ENCODE measurements at regions not wholly inside any gene's neighbourhood (a gene's known extent, or its start where the extent isn't known, plus 50 kb on each side); places are given as distances from the start of the nearest gene placed in this dataset.

DNA sequence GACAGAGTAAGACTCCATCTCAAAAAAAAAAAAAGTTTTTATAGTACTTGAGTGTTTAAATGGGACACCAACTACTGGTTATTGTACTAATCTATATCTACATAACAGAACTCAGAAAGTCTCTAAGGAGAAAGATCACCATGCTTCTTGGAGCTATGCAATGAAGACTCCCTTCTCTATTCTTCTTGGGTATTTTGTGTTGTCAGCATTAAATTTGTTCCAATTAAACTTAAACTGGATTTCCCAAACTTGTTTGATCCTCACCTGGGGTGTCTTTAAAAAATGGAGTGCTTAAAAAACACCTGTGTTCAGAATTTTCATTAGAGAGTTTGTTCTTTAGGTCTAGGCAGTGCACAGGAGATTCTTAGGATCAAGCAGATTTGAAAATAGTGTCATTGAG, 536.0 kb downstream of the GATA3 start:
- no peak for TF ChIP-seq POLR2A (IDR thresholded peaks at IDR 0.05)
- TF ChIP-seq, protein P1, sequence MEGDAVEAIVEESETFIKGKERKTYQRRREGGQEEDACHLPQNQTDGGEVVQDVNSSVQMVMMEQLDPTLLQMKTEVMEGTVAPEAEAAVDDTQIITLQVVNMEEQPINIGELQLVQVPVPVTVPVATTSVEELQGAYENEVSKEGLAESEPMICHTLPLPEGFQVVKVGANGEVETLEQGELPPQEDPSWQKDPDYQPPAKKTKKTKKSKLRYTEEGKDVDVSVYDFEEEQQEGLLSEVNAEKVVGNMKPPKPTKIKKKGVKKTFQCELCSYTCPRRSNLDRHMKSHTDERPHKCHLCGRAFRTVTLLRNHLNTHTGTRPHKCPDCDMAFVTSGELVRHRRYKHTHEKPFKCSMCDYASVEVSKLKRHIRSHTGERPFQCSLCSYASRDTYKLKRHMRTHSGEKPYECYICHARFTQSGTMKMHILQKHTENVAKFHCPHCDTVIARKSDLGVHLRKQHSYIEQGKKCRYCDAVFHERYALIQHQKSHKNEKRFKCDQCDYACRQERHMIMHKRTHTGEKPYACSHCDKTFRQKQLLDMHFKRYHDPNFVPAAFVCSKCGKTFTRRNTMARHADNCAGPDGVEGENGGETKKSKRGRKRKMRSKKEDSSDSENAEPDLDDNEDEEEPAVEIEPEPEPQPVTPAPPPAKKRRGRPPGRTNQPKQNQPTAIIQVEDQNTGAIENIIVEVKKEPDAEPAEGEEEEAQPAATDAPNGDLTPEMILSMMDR (IDR thresholded peaks at IDR 0.05) = no peak
